ENCODE measurements at regions not wholly inside any gene's neighbourhood (a gene's known extent, or its start where the extent isn't known, plus 50 kb on each side); places are given as distances from the start of the nearest gene placed in this dataset.

DNA sequence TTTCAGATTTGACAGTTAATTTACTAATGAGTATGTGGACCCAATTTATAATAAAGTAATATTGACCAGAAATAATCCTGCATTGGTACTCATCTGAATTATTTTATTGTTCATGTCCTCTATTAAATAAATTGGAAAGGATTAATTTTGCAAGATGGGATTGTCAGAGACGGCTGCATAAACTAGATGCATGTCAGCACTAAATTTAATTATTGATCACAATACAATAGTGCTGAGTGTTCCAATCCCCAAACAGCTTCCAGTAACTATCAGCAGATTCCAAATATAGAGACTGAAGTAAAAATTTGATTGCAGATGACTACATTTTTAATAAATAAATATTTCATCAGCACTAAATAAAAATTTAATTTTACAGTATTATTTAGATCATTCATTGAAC is 387.2 kb downstream of the GRB14 start:
- Histone ChIP-seq H3K36me3 (ENCODE audit: control insufficient read depth, insufficient read depth, low read length) (no peaks in the 10 kb centered on the region), H3K27me3 (replicated peaks; ENCODE audit: control insufficient read depth, insufficient read depth, low read length) (no peaks in the 10 kb centered on the region), H3K4me3 (replicated peaks; ENCODE audit: low read depth, low read length) (no peak overlapping the region)
- TF ChIP-seq, protein P1, sequence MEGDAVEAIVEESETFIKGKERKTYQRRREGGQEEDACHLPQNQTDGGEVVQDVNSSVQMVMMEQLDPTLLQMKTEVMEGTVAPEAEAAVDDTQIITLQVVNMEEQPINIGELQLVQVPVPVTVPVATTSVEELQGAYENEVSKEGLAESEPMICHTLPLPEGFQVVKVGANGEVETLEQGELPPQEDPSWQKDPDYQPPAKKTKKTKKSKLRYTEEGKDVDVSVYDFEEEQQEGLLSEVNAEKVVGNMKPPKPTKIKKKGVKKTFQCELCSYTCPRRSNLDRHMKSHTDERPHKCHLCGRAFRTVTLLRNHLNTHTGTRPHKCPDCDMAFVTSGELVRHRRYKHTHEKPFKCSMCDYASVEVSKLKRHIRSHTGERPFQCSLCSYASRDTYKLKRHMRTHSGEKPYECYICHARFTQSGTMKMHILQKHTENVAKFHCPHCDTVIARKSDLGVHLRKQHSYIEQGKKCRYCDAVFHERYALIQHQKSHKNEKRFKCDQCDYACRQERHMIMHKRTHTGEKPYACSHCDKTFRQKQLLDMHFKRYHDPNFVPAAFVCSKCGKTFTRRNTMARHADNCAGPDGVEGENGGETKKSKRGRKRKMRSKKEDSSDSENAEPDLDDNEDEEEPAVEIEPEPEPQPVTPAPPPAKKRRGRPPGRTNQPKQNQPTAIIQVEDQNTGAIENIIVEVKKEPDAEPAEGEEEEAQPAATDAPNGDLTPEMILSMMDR (IDR thresholded peaks at IDR 0.05; ENCODE audit: insufficient read depth, low read length, poor library complexity, severe bottlenecking): no peak
- no peak for DNase-seq (ENCODE audit: extremely low read depth, insufficient read length)

DNA sequence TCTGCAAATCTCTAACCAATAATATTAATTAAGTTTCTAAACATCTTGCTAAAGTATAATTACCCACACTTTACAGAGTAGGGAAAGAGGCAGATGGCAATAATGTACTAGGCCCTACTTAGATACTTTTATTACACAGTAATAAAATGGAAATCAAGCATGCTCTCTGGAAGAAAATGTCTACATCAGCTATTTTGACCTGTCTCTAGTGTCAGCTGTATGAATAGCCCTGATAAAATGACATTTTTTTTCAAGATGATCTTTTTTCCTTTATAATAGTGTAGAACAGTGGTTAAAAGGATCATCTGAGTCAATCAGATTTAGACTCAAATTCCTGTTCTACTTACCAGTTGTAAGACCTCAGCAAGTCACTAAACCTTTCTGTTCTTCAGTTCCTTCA is 397.3 kb downstream of the GRB14 start:
- DNase-seq (ENCODE audit: extremely low read depth, insufficient read length): no peak
- TF ChIP-seq, protein P1 (IDR thresholded peaks at IDR 0.05; ENCODE audit: insufficient read depth, low read length, poor library complexity, severe bottlenecking): no peak
- H3K27me3 ChIP-seq (replicated peaks; ENCODE audit: control insufficient read depth, insufficient read depth, low read length): no peaks in the 10 kb centered on the region
- H3K36me3 ChIP-seq (ENCODE audit: control insufficient read depth, insufficient read depth, low read length): no peaks in the 10 kb centered on the region
- no peak overlapping the region for H3K4me3 ChIP-seq (replicated peaks; ENCODE audit: low read depth, low read length)

DNA sequence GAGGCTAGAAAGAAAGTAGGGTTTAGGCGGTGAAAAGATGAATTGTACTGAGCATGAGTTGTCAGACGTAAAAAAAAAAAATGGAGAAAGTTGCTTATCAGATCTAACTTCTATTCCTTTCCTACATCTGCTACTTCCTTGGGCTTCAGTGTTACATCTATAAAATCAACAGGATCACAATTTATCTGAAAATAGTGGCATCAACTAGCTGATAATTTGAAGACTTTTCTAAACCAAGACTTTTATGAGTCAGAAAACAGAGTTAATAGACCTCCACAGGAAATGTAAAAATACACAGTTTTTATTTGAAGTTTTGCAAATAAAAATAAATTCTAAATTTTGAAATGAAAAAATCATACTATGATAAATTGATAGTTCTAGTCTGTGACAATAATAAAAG is 399.8 kb downstream of the GRB14 start:
- Histone ChIP-seq H3K36me3 (ENCODE audit: control insufficient read depth, insufficient read depth, low read length) (no peaks in the 10 kb centered on the region), H3K27me3 (replicated peaks; ENCODE audit: control insufficient read depth, insufficient read depth, low read length) (no peaks in the 10 kb centered on the region), H3K4me3 (replicated peaks; ENCODE audit: low read depth, low read length) (no peak overlapping the region)
- no peak for DNase-seq (ENCODE audit: extremely low read depth, insufficient read length)
- TF ChIP-seq, protein P1 (IDR thresholded peaks at IDR 0.05; ENCODE audit: insufficient read depth, low read length, poor library complexity, severe bottlenecking): no peak

DNA sequence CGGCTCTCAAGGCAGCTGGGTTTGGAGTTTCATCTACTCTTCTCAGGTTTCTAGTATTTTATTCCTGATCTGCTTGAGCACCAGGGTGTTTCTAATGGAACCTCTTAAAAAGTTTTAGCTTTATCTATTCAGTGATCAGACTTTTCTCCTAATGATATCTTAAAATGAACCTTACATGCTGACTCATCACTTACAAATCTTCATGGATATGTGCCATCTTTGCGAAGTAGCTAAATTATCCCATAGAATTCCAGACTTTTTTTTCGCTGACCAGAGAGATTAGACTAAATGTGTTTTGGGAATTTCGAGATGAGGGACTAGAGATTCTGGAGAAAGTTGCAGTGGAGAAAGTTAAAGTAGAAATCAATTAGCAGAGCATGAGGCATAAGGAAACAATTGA is 401.0 kb downstream of the GRB14 start:
- H3K4me3 ChIP-seq (replicated peaks; ENCODE audit: low read depth, low read length): no peak overlapping the region
- DNase-seq (ENCODE audit: extremely low read depth, insufficient read length): no peak
- TF ChIP-seq, protein P1 (IDR thresholded peaks at IDR 0.05; ENCODE audit: insufficient read depth, low read length, poor library complexity, severe bottlenecking): no peak

DNA sequence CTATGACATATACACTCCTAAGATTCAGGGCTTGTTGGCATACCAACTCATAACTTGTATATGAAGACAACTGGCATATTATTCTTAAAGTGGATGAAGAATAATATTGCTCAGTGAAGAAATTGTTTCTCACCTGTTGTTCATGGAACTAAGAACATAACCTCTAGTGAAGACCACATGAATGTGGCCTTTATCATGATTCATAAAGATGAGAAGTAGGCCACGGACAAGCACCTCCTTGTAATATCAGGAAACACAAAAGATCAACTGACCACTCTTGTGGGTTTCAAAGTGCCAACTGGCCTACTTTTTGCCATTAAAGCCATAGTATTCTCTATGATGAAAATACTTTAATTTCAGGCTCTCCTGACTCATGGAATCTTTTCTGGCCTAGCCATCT is 407.4 kb downstream of the GRB14 start:
- TF ChIP-seq, protein P1 (IDR thresholded peaks at IDR 0.05; ENCODE audit: insufficient read depth, low read length, poor library complexity, severe bottlenecking): no peak
- H3K27me3 ChIP-seq (replicated peaks; ENCODE audit: control insufficient read depth, insufficient read depth, low read length): no peaks in the 10 kb centered on the region
- H3K36me3 ChIP-seq (ENCODE audit: control insufficient read depth, insufficient read depth, low read length): no peaks in the 10 kb centered on the region
- H3K4me3 ChIP-seq (replicated peaks; ENCODE audit: low read depth, low read length): no peak overlapping the region
- no peak for DNase-seq (ENCODE audit: extremely low read depth, insufficient read length)

More for the DNA sequence above, 401.0 kb downstream of the GRB14 start:
- no peaks in the 10 kb centered on the region for H3K36me3 ChIP-seq (ENCODE audit: control insufficient read depth, insufficient read depth, low read length)
- no peaks in the 10 kb centered on the region for H3K27me3 ChIP-seq (replicated peaks; ENCODE audit: control insufficient read depth, insufficient read depth, low read length)

DNA sequence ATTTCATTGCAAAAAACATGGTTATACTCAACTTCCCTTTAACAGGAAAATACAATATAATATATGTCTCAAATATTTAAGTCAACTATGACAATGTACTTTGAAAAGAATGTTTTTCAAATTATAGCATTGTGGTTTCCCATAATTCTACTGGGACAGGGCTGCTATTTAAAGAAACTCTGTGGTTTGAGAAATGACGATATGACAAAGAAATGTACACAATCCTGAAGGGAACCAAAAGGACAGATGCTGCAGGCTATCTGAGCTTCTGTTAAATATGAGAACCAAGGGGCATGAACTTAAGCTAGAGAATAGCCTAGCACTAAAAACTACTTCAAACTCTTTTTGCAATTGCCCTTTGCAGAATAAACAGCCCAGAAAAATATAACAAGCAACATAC is 415.9 kb downstream of the GRB14 start:
- TF ChIP-seq, protein P1 (IDR thresholded peaks at IDR 0.05; ENCODE audit: insufficient read depth, low read length, poor library complexity, severe bottlenecking): no peak

More for the DNA sequence above, 415.9 kb downstream of the GRB14 start:
- H3K27me3 ChIP-seq (replicated peaks; ENCODE audit: control insufficient read depth, insufficient read depth, low read length): no peaks in the 10 kb centered on the region
- no peaks in the 10 kb centered on the region for H3K36me3 ChIP-seq (ENCODE audit: control insufficient read depth, insufficient read depth, low read length)
- no peak overlapping the region for H3K4me3 ChIP-seq (replicated peaks; ENCODE audit: low read depth, low read length)
- no peak for DNase-seq (ENCODE audit: extremely low read depth, insufficient read length)

All from GM06990 (cell line).